BLaER1 treated with 17β-estradiol and CSF1 and Interleukin-3, amounts not matched to agents 10 nM and 100 nM (cell line): ENCODE measurements at regions not wholly inside any gene's neighbourhood (a gene's known extent, or its start where the extent isn't known, plus 50 kb on each side); places are given as distances from the start of the nearest gene placed in this dataset.
A peak's percentile ranks its signal among the peaks of the same experiment; 100 is the strongest.

Experiments used
- H3K27ac ChIP-seq, 11 experiments: shearing (Covaris generic); formaldehyde crosslinking; 2 replicates each; pipeline ENCODE4 v1.8.1; 2022
- H3K27me3 ChIP-seq, 11 experiments: shearing (Covaris generic); formaldehyde crosslinking; 2 replicates each; pipeline ENCODE4 v1.8.1; 2022
- H3K36me3 ChIP-seq, 11 experiments: shearing (Covaris generic); formaldehyde crosslinking; 2 replicates each; pipeline ENCODE4 v1.8.1; 2022
- H3K4me1 ChIP-seq, 10 experiments: shearing (Covaris generic); formaldehyde crosslinking; 2 replicates each; pipeline ENCODE4 v1.8.1; 2022
- H3K4me2 ChIP-seq, 11 experiments: shearing (Covaris generic); formaldehyde crosslinking; 2 replicates each; pipeline ENCODE4 v1.8.1; 2022
- H3K4me3 ChIP-seq, 10 experiments: shearing (Covaris generic); formaldehyde crosslinking; 2 replicates each; pipeline ENCODE4 v1.8.1; 2022
- H3K9ac ChIP-seq, 11 experiments: shearing (Covaris generic); formaldehyde crosslinking; 2 replicates each; pipeline ENCODE4 v1.8.1; 2022
- H3K9me3 ChIP-seq, 11 experiments: shearing (Covaris generic); formaldehyde crosslinking; replicated peaks in 1 of 11; 2 replicates each; pipeline ENCODE4 v1.8.1; 2022
- H4K20me1 ChIP-seq, 11 experiments: shearing (Covaris generic); formaldehyde crosslinking; 2 replicates each; pipeline ENCODE4 v1.8.1; 2022
- Cebpa-rat ChIP-seq, 11 experiments: shearing (Covaris generic); IDR thresholded peaks; 2 replicates each; pipeline ENCODE4 v1.8.1; 2022

DNA sequence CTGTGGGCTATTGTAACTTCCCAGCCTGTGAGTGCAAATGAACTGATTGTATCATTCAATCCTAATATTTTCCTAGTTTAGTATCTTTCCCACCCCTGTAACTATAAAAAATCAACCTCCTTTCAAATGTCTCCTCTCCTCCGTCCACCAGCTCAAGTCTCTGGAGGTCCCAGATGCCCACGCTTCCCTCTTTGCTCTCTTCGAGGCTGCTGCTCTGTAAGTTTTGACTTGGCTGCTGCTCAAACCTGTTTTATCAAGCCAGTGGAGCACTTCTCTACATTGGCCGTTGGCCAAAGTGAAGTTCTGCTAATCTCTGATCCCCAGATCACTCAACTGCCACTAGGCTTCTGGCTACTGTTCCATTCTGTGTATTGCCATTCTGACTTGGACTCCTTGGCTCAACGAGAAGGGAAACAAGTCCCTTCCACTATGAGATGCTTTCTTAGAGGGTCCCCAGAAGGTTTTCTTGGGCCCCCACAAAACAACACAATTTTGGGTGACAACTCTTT is 60.7 kb upstream of the RAPGEF2 start:
- TF ChIP-seq Cebpa-rat (IDR thresholded peaks at IDR 0.05) = no peak

DNA sequence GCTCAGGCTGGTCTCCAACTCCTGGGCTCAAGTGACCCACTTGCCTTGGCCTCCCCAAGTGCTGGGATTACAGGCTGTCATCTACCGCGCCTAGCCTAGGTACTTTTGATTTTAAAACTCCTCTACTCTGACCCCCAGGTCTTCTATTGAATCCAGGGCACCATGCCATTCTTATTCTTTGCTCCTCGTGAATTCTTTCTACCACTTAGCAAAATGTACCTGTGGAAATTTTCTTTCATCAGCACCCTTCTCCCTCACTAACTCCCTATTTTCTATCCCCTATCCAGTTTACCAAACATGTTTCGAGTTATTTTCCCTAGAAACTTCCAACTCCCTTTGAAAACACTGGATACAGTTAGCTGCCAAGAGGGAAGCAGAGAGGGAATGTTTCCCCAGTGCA is 60.0 kb upstream of the RAPGEF2 start:
- no peaks in the 10 kb centered on the region for H4K20me1 ChIP-seq
- H3K4me3 ChIP-seq = no peak overlapping the region
- H3K9me3 ChIP-seq = no peaks in the 10 kb centered on the region
- no peak overlapping the region for H3K27ac ChIP-seq
- H3K4me2 ChIP-seq = 0 out of 22 replicates have a peak overlapping the region, but pooled peaks of 1 of the 11 experiments have one; percentile 27
- H3K36me3 ChIP-seq = no peaks in the 10 kb centered on the region
- no peak overlapping the region for H3K9ac ChIP-seq
- H3K4me1 ChIP-seq = peaks cover 0 to 23% (median 2%) of the 10 kb centered on the region in 10 experiments; a peak in 9 of 20 replicates
- H3K27me3 ChIP-seq = no peaks in the 10 kb centered on the region
- TF ChIP-seq Cebpa-rat (IDR thresholded peaks at IDR 0.05) = no peak

More for the DNA sequence above, 60.7 kb upstream of the RAPGEF2 start:
- Histone ChIP-seq H3K4me2 (peak overlapping the region in 5 of 11 experiments; percentile 1 to 31 (median 21); a peak in 6 of 22 replicates), H3K27me3 (no peaks in the 10 kb centered on the region), H3K4me1 (peaks cover 0 to 23% (median 2%) of the 10 kb centered on the region in 10 experiments; a peak in 9 of 20 replicates), H3K36me3 (no peaks in the 10 kb centered on the region), H3K4me3 (no peak overlapping the region), H4K20me1 (no peaks in the 10 kb centered on the region), H3K27ac (no peak overlapping the region), H3K9me3 (no peaks in the 10 kb centered on the region), H3K9ac (no peak overlapping the region)

DNA sequence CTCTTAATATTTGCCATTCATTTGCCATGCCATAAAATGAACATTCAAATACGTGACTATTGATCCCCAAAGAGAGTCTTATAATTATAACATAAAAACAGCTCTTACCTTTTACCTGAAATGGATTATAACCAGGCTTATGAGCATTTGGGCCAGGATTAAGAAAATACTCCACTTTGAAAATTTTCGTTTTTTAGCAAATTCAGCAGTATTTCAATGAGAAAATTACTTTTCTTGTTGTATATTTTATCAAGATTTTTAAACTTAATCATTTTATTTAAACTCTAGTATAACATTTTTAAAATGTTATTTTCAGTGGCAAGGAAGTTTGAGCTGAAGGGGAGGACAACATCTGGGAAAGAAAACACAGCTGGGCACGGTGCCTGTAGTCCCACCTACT is 59.0 kb upstream of the RAPGEF2 start:
- Histone ChIP-seq H3K36me3 (no peaks in the 10 kb centered on the region), H3K4me3 (no peak overlapping the region), H3K9me3 (no peaks in the 10 kb centered on the region), H3K4me2 (no peak overlapping the region), H3K27ac (no peak overlapping the region), H3K4me1 (peaks cover 0 to 16% (median 0%) of the 10 kb centered on the region in 10 experiments; a peak in 9 of 20 replicates), H4K20me1 (no peaks in the 10 kb centered on the region), H3K9ac (no peak overlapping the region), H3K27me3 (no peaks in the 10 kb centered on the region)
- TF ChIP-seq Cebpa-rat (IDR thresholded peaks at IDR 0.05) = no peak

DNA sequence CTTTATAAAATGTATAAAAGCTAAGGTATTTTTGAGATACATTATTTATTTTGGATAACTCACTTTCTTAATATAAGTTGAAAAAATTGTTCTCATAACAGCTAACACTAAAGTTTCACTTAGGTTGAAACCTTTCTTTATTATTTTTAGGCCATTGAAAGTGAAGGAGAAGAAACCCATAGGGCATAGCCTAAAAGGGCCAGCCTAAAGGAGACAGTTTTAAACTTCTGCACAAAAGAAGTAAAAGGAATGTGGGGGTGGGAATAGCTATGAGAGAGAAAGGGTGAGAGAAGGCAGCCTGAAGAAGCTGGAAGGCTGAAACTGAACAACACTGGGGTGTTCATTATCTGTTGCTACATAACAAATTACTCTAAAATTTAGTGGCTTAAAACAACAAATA is 57.6 kb upstream of the RAPGEF2 start:
- H4K20me1 ChIP-seq = no peaks in the 10 kb centered on the region
- H3K27me3 ChIP-seq = no peaks in the 10 kb centered on the region
- no peak overlapping the region for H3K4me3 ChIP-seq
- peaks cover 0 to 15% (median under 1%) of the 10 kb centered on the region in 10 experiments; a peak in 8 of 20 replicates for H3K4me1 ChIP-seq
- H3K27ac ChIP-seq = no peak overlapping the region
- H3K36me3 ChIP-seq = no peaks in the 10 kb centered on the region
- H3K9ac ChIP-seq = no peak overlapping the region
- no peaks in the 10 kb centered on the region for H3K9me3 ChIP-seq
- TF ChIP-seq Cebpa-rat (IDR thresholded peaks at IDR 0.05) = no peak
- no peak overlapping the region for H3K4me2 ChIP-seq

DNA sequence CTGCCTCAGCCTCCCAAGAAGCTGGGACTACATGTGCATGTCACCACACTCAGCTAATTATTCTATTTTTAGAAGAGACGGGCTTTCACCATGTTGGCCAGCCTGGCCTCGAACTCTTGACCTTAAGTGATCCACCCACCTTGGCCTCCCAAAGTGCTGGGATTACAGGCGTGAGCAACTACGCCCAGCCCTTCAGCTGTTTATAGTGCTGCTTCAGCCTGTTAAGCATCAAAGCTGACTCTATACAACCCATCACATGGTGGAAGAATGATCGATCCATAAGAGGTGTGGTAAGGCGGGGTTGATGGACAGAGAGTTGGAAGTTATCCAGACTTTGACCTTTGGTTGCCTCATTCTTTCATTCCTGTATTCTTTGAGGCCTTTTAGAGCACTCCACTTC is 56.2 kb upstream of the RAPGEF2 start:
- no peaks in the 10 kb centered on the region for H3K9me3 ChIP-seq
- H3K27me3 ChIP-seq = no peaks in the 10 kb centered on the region
- no peak for TF ChIP-seq Cebpa-rat (IDR thresholded peaks at IDR 0.05)
- no peak overlapping the region for H3K9ac ChIP-seq
- peaks cover 6 to 24% (median 12%) of the 10 kb centered on the region in 10 experiments for H3K4me1 ChIP-seq
- H3K4me3 ChIP-seq = no peak overlapping the region
- no peaks in the 10 kb centered on the region for H3K36me3 ChIP-seq
- H3K4me2 ChIP-seq = no peak overlapping the region
- H3K27ac ChIP-seq = no peak overlapping the region
- H4K20me1 ChIP-seq = no peaks in the 10 kb centered on the region

DNA sequence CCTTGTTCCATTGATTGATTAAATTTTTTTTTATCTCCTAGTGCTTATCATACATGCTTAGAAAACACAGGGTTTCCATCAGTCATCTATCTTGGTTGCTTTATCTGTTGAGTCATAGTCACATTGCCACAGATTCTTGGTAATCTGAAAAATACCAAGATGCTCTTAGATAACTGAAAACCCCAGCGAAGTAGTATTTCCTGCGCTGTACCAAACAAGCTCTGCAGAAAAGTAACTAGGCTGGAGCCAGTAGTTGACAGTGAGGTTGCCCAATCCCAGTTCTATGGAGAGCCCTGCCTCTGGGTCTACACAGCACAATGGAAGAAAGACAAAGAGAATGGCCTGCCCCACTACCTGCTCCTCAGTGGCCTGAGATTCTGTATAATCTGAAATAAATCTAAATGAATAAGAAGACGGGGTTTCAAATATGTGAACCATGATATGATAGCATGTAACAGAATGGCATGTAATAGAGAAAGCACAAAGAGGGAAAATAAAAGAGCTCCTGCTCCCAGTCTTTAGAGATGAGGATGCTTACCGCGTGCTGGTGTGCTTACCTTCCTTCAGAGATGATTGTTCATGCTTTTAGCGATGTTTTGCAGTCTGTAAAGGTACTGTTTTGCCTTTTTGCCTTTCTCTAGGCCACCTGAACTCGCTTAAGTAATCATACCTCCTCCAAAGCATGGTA is 55.3 kb upstream of the RAPGEF2 start:
- peaks cover 15 to 25% (median 22%) of the 10 kb centered on the region in 10 experiments for H3K4me1 ChIP-seq
- H3K9me3 ChIP-seq = no peaks in the 10 kb centered on the region
- TF ChIP-seq Cebpa-rat (IDR thresholded peaks at IDR 0.05) = no peak
- H3K27ac ChIP-seq = no peak overlapping the region
- H3K9ac ChIP-seq = no peak overlapping the region
- no peak overlapping the region for H3K4me2 ChIP-seq
- no peaks in the 10 kb centered on the region for H4K20me1 ChIP-seq
- H3K27me3 ChIP-seq = no peaks in the 10 kb centered on the region
- no peaks in the 10 kb centered on the region for H3K36me3 ChIP-seq
- no peak overlapping the region for H3K4me3 ChIP-seq

DNA sequence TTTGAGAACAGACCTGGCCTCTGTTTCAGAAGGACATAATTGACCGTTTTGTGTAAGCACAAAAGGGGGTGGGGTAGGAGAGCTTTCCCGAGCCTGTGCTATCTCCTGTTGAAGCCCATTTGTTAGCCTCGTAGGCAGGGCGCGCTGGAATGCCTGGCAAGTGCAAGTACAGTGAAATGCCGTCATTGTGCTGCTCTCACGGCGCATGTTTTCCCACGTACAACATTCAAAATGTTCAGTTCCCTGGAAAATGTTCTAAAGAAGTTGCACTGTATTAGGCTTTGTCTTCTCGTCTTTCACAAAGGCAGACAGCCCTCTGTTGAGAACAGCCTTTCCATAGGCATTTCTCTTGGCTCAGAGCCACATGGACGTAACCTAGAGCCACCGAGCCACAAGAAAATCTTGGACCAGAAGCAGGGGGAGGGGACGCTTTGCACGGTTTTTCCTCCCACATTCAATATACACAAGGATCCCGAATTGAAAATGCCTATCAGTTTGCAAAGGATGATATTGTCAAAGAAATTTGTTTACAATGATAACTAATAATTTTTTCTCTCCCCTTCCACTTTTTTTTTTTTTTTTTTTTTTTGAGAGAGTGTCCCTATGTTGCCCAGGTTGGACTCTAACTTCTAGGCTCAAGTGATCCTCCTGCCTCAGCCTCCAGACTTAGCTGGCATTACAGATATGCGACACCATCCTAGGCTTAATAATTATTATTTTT is 54.6 kb upstream of the RAPGEF2 start:
- no peak for TF ChIP-seq Cebpa-rat (IDR thresholded peaks at IDR 0.05)

DNA sequence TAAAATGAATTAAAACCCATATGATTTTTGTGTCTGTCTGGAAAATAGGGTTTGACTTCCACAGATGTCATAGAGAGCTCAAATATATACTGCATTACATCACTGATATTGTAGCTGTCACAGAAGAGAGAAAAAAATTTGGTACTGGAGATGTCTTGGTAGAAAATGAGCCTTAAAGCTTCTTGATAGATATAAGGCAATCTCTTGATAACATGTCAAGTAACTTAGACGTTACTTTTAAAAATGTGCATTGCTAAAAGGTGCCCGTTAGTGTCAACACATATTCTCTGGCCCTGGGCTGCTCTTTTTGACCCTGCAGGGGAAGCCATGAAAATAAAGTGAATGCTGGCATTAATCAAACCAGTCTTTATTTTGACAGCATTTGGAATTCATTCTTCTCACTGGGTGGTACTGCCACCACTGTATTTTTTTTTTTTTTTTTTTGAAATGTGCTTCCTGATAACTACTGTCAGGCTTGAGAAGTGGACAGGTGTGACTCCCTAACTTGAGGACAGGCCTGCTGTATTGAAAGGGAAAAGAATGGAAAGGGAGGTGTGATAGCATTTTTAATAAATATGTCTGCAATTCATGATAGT is 53.0 kb upstream of the RAPGEF2 start:
- no peaks in the 10 kb centered on the region for H3K27me3 ChIP-seq
- no peak overlapping the region for H3K9ac ChIP-seq
- H3K27ac ChIP-seq = no peak overlapping the region
- TF ChIP-seq Cebpa-rat (IDR thresholded peaks at IDR 0.05) = no peak
- H3K4me3 ChIP-seq = no peak overlapping the region
- H4K20me1 ChIP-seq = no peaks in the 10 kb centered on the region
- H3K9me3 ChIP-seq = no peaks in the 10 kb centered on the region
- H3K36me3 ChIP-seq = no peaks in the 10 kb centered on the region
- no peak overlapping the region for H3K4me2 ChIP-seq
- H3K4me1 ChIP-seq = peaks cover 15 to 46% (median 23%) of the 10 kb centered on the region in 10 experiments

More for the DNA sequence above, 54.6 kb upstream of the RAPGEF2 start:
- H3K4me1 ChIP-seq = peaks cover 15 to 30% (median 22%) of the 10 kb centered on the region in 10 experiments
- H3K36me3 ChIP-seq = no peaks in the 10 kb centered on the region
- no peak overlapping the region for H3K4me3 ChIP-seq
- no peak overlapping the region for H3K4me2 ChIP-seq
- H3K9ac ChIP-seq = no peak overlapping the region
- no peaks in the 10 kb centered on the region for H3K27me3 ChIP-seq
- H3K27ac ChIP-seq = no peak overlapping the region
- H3K9me3 ChIP-seq = no peaks in the 10 kb centered on the region
- H4K20me1 ChIP-seq = no peaks in the 10 kb centered on the region
